Vagina (tissue), 2 donors: ENCODE measurements at regions not wholly inside any gene's neighbourhood (a gene's known extent, or its start where the extent isn't known, plus 50 kb on each side); places are given as distances from the start of the nearest gene placed in this dataset.

ENCODE experiments used
- DNase-seq, 2 donors: peaks; one replicate each; pipeline ENCODE4 v3.0.0-alpha.2; 2017; ENCODE audit errors: extremely low spot score in 2 of 2
- H3K27ac ChIP-seq: fragments of 200-600 bp; sonication (generic); one replicate; pipeline ENCODE4 v1.5.1; 2019
- H3K27me3 ChIP-seq: fragments of 200-600 bp; sonication (generic); one replicate; pipeline ENCODE4 v1.5.1; 2019
- H3K36me3 ChIP-seq, 2 donors: fragments of 200-600 bp; sonication (generic); one replicate each; pipeline ENCODE4 v1.5.1; 2017 to 2019
- H3K4me1 ChIP-seq: fragments of 200-600 bp; sonication (generic); one replicate; pipeline ENCODE4 v1.5.1; 2019
- H3K4me3 ChIP-seq, 2 donors: fragments of 200-600 bp; sonication (generic); 1 replicate in 1 of 2; 2 replicates in 1 of 2; pipeline ENCODE4 v1.5.1; 2016 to 2019
- H3K9me3 ChIP-seq: fragments of 200-600 bp; sonication (generic); one replicate; pipeline ENCODE4 v1.5.1; 2019
- POLR2A ChIP-seq, 2 donors: fragments of 450-650 bp; IDR thresholded peaks; one replicate each; pipeline ENCODE4 v1.6.1; 2017; ENCODE audit warnings: antibody characterized with exemption in 2 of 2, mild to moderate bottlenecking in 2 of 2, moderate library complexity in 2 of 2
- POLR2AphosphoS5 ChIP-seq, 2 donors: sonication (generic); formaldehyde crosslinking; IDR thresholded peaks; one replicate each; pipeline ENCODE4 v1.9.0; 2017; ENCODE audit warnings: antibody characterized with exemption in 2 of 2, mild to moderate bottlenecking in 2 of 2, low read depth in 1 of 2; ENCODE audit not compliant: insufficient read depth in 1 of 2
- intact Hi-C: fragments of 100-400 bp; cut with DNase I; formaldehyde crosslinking; loops from one replicate; pipeline ENCODE4 v1.15.1; 2023
- TF ChIP-seq, protein P1 (sequence below), 3 experiments: fragments of 450-650 bp in 2 of 3; fragments of 200-600 bp in 1 of 3; sonication (generic) in 1 of 3; IDR thresholded peaks; one replicate each; pipeline ENCODE4 v1.5.1; 2017 to 2019; ENCODE audit warnings: antibody characterized with exemption in 3 of 3, mild to moderate bottlenecking in 2 of 3, moderate library complexity in 2 of 3

GRCh38 chr6:105897131-105897530, 189.0 kb upstream of the PRDM1 start:
- no peaks in the 10 kb centered on the region for H3K27me3 ChIP-seq
- H3K4me1 ChIP-seq, result no peaks in the 10 kb centered on the region
- no peaks in the 10 kb centered on the region for H3K36me3 ChIP-seq
- no peaks in the 10 kb centered on the region for H3K9me3 ChIP-seq
- no peak overlapping the region for H3K27ac ChIP-seq
- no peak for TF ChIP-seq POLR2A (IDR thresholded peaks at IDR 0.05)
- no peak for TF ChIP-seq POLR2AphosphoS5 (IDR thresholded peaks at IDR 0.05; ENCODE audit: insufficient read depth in 1 of 2, low read depth in 1 of 2)
- TF ChIP-seq, protein P1, sequence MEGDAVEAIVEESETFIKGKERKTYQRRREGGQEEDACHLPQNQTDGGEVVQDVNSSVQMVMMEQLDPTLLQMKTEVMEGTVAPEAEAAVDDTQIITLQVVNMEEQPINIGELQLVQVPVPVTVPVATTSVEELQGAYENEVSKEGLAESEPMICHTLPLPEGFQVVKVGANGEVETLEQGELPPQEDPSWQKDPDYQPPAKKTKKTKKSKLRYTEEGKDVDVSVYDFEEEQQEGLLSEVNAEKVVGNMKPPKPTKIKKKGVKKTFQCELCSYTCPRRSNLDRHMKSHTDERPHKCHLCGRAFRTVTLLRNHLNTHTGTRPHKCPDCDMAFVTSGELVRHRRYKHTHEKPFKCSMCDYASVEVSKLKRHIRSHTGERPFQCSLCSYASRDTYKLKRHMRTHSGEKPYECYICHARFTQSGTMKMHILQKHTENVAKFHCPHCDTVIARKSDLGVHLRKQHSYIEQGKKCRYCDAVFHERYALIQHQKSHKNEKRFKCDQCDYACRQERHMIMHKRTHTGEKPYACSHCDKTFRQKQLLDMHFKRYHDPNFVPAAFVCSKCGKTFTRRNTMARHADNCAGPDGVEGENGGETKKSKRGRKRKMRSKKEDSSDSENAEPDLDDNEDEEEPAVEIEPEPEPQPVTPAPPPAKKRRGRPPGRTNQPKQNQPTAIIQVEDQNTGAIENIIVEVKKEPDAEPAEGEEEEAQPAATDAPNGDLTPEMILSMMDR (IDR thresholded peaks at IDR 0.05), result no peak
- no peak overlapping the region for H3K4me3 ChIP-seq
- DNase-seq, result no peak
- intact Hi-C loops, result no loop called here

DNA sequence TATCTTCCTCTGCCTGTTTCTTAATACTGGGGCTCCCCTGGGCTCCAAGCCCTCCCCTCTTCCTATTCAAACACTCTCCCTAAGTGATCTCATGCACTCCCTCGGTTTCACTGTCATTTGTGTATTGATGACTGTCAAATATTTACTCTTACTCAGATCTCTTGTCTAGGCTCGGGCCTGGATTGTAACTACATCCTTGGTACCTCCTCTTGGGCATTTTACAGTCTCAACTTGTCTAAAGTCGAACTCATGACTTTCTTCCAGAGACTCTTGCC, 189.4 kb upstream of the PRDM1 start:
- DNase-seq, result no peak
- Histone ChIP-seq H3K4me3 (no peak overlapping the region), H3K27me3 (no peaks in the 10 kb centered on the region), H3K9me3 (no peaks in the 10 kb centered on the region), H3K36me3 (no peaks in the 10 kb centered on the region), H3K4me1 (no peaks in the 10 kb centered on the region), H3K27ac (no peak overlapping the region)
- TF ChIP-seq POLR2A (IDR thresholded peaks at IDR 0.05) (no peak), POLR2AphosphoS5 (IDR thresholded peaks at IDR 0.05; ENCODE audit: insufficient read depth in 1 of 2, low read depth in 1 of 2) (no peak)
- TF ChIP-seq, protein P1 (IDR thresholded peaks at IDR 0.05), result no peak
- intact Hi-C loops, result no loop called here

GRCh38 chr6:105896052-105896820, 189.9 kb upstream of the PRDM1 start:
- no peak for TF ChIP-seq POLR2AphosphoS5 (IDR thresholded peaks at IDR 0.05; ENCODE audit: insufficient read depth in 1 of 2, low read depth in 1 of 2)
- TF ChIP-seq, protein P1 (IDR thresholded peaks at IDR 0.05), result no peak
- TF ChIP-seq POLR2A (IDR thresholded peaks at IDR 0.05), result no peak
- intact Hi-C loops, result no loop called here
- Histone ChIP-seq H3K27me3 (no peaks in the 10 kb centered on the region), H3K4me3 (no peak overlapping the region), H3K36me3 (no peaks in the 10 kb centered on the region), H3K4me1 (no peaks in the 10 kb centered on the region), H3K27ac (no peak overlapping the region), H3K9me3 (no peaks in the 10 kb centered on the region)
- no peak for DNase-seq

- Histone ChIP-seq H3K4me3 (no peak overlapping the region), H3K36me3 (no peaks in the 10 kb centered on the region), H3K9me3 (no peaks in the 10 kb centered on the region), H3K27me3 (no peaks in the 10 kb centered on the region), H3K4me1 (no peaks in the 10 kb centered on the region), H3K27ac (no peak overlapping the region)
- intact Hi-C loops, result no loop called here
- DNase-seq, result no peak
- TF ChIP-seq POLR2A (IDR thresholded peaks at IDR 0.05), result no peak
- TF ChIP-seq, protein P1 (IDR thresholded peaks at IDR 0.05), result no peak
- no peak for TF ChIP-seq POLR2AphosphoS5 (IDR thresholded peaks at IDR 0.05; ENCODE audit: insufficient read depth in 1 of 2, low read depth in 1 of 2)
Observed at GRCh38 chr6:105894556-105894955, 191.6 kb upstream of the PRDM1 start.

DNA sequence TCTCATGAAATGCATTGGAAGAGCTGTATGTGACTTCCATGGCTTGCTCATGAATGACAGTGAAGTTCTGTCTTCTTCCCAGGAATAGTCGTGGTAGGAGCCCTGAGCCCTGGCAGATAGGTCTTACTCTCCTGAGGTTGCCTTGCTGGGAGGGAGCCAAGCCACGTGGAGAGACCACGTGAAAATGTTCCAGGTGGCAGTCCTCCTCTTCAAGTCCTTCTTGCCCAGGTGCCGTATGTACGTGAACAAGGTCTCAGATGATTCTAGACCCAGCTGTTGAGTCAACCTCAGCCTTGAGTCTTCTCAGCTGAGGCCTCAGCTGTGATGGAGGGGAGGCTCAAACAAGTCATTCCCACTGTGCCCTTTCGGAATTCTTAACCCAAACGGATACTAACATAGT, 192.4 kb upstream of the PRDM1 start:
- no peak for TF ChIP-seq POLR2A (IDR thresholded peaks at IDR 0.05)
- no peak for TF ChIP-seq POLR2AphosphoS5 (IDR thresholded peaks at IDR 0.05; ENCODE audit: insufficient read depth in 1 of 2, low read depth in 1 of 2)
- TF ChIP-seq, protein P1 (IDR thresholded peaks at IDR 0.05), result no peak
- H3K9me3 ChIP-seq, result no peaks in the 10 kb centered on the region
- intact Hi-C loops, result no loop called here
- DNase-seq, result no peak
- no peaks in the 10 kb centered on the region for H3K36me3 ChIP-seq
- H3K27me3 ChIP-seq, result no peaks in the 10 kb centered on the region
- no peaks in the 10 kb centered on the region for H3K4me1 ChIP-seq
- H3K4me3 ChIP-seq, result no peak overlapping the region
- H3K27ac ChIP-seq, result no peak overlapping the region
